Kidney (tissue), 13 donors: ENCODE measurements at regions not wholly inside any gene's neighbourhood (a gene's known extent, or its start where the extent isn't known, plus 50 kb on each side); places are given as distances from the start of the nearest gene placed in this dataset.

Experiments
- DNase-seq, 5 donors: peaks; one replicate each; pipeline ENCODE4 v3.0.0-alpha.2; 2013 to 2020
- FAIRE-seq: peaks from 2 replicates; lab custom pipeline; 2012; peaks lifted over from hg19 to GRCh38; lab: Jason Lieb, UNC
- H3K27ac ChIP-seq, 2 donors: one replicate each; pipeline ENCODE4 v1.7.0; 2013; ENCODE audit warnings: low read depth in 2 of 2, low read length in 2 of 2, inconsistent platforms in 1 of 2
- H3K27me3 ChIP-seq: one replicate; pipeline ENCODE4 v1.7.1; 2013; ENCODE audit warnings: low read length, inconsistent platforms; ENCODE audit not compliant: control insufficient read depth, insufficient read depth
- H3K36me3 ChIP-seq, 3 donors: one replicate each; pipeline versions ENCODE4 v1.7.0 to v1.7.1; 2013; ENCODE audit warnings: low read length in 3 of 3, control low read depth in 1 of 3, inconsistent platforms in 1 of 3; ENCODE audit not compliant: insufficient read depth in 3 of 3, control insufficient read depth in 2 of 3
- H3K4me1 ChIP-seq, 3 donors: one replicate each; pipeline versions ENCODE4 v1.7.0 to v1.7.1; 2013; ENCODE audit warnings: low read length in 3 of 3, inconsistent platforms in 1 of 3, low read depth in 1 of 3; ENCODE audit not compliant: control insufficient read depth in 2 of 3, insufficient read depth in 2 of 3
- H3K4me3 ChIP-seq, 3 donors: one replicate each; pipeline versions ENCODE4 v1.7.0 to v1.8.1; 2013; ENCODE audit warnings: low read length in 3 of 3, control low read depth in 1 of 3, inconsistent platforms in 1 of 3
- H3K9ac ChIP-seq, 3 donors: one replicate each; pipeline versions ENCODE4 v1.7.0 to v1.7.1; 2013; ENCODE audit warnings: low read length in 3 of 3, control low read depth in 1 of 3, inconsistent platforms in 1 of 3
- H3K9me3 ChIP-seq, 3 donors: one replicate each; pipeline versions ENCODE4 v1.7.0 to v1.7.1; 2013; ENCODE audit warnings: low read length in 3 of 3, control low read depth in 1 of 3, inconsistent platforms in 1 of 3; ENCODE audit not compliant: control insufficient read depth in 2 of 3, insufficient read depth in 1 of 3
- intact Hi-C: fragments of 100-400 bp; cut with DNase I; formaldehyde crosslinking; loops from one replicate; pipeline ENCODE4 v1.11.1; 2022
- TF ChIP-seq, protein P1 (sequence below): IDR thresholded peaks from 3 replicates; pipeline ENCODE4 v1.5.1; 2012; ENCODE audit warnings: mild to moderate bottlenecking, moderate library complexity, borderline replicate concordance; ENCODE audit not compliant: insufficient read depth; ENCODE audit errors: extremely low read depth
- donor health status: control.
- donor health status: control.
- donor health status: control.
- donor health status: control.
- donor health status: control.
- donor health status: DM: yes; HTN: yes; CAD: no.
- donor health status: Normal renal cell carcinoma (clear cell type).

DNA sequence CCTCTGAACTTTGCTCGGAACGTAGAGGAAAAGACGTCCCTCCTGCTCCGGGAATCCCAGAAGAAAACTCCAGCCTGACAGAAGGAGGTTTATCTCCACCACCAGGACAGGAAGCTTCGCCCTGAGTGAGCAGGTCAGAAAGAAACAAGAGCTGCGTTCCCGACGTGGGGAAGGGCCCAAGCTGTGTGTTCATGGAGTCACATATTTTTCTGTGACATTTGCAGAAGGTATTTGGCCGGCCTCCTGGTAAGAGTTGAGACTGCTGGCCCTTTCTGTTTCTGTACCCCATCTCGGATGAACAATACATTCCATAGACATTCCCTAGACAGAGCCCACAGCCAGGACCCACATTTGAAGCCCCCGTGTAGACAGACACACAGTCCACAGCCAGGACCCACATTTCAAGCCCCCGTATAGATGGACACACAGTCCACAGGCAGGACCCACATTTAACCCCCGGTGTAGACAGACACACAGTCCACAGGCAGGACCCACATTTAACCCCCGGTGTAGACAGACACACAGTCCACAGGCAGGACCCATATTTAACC, 230.8 kb downstream of the SHOX start:
- Histone ChIP-seq H3K27me3 (no peaks in the 10 kb centered on the region), H3K4me1 (no peaks in the 10 kb centered on the region), H3K36me3 (no peaks in the 10 kb centered on the region), H3K9me3 (peaks cover 0 to 5% (median 0%) of the 10 kb centered on the region in 3 donors), H3K4me3 (no peak overlapping the region), H3K9ac (no peak overlapping the region), H3K27ac (no peak overlapping the region)
- TF ChIP-seq, protein P1, sequence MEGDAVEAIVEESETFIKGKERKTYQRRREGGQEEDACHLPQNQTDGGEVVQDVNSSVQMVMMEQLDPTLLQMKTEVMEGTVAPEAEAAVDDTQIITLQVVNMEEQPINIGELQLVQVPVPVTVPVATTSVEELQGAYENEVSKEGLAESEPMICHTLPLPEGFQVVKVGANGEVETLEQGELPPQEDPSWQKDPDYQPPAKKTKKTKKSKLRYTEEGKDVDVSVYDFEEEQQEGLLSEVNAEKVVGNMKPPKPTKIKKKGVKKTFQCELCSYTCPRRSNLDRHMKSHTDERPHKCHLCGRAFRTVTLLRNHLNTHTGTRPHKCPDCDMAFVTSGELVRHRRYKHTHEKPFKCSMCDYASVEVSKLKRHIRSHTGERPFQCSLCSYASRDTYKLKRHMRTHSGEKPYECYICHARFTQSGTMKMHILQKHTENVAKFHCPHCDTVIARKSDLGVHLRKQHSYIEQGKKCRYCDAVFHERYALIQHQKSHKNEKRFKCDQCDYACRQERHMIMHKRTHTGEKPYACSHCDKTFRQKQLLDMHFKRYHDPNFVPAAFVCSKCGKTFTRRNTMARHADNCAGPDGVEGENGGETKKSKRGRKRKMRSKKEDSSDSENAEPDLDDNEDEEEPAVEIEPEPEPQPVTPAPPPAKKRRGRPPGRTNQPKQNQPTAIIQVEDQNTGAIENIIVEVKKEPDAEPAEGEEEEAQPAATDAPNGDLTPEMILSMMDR, result no peak
- no peak for DNase-seq
- intact Hi-C loops, result no loop called here
- FAIRE-seq, result no peak

DNA sequence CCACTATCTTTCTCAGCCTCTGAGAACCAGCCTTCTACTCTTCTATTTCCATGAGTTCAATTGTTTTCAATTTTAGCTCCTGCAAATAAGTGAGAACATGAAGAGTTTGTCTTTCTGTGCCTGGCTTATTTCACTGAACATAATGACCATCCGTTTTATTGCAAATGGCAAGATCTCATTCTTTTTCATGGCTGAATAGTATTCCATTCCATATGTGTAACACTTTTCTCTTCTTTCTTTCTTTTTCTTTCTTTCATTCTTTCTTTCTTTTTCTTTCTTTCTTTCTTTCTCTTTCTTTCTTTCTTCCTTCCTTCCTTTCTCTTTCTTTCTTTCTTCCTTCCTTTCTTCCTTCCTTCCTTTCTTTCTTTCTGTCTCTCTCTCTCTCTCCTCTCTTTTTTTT, 228.7 kb downstream of the SHOX start:
- intact Hi-C loops, result no loop called here
- Histone ChIP-seq H3K27me3 (no peaks in the 10 kb centered on the region), H3K4me1 (no peaks in the 10 kb centered on the region), H3K4me3 (no peak overlapping the region), H3K9me3 (no peaks in the 10 kb centered on the region), H3K36me3 (no peaks in the 10 kb centered on the region), H3K27ac (no peak overlapping the region), H3K9ac (no peak overlapping the region)
- DNase-seq, result no peak
- FAIRE-seq, result no peak
- TF ChIP-seq, protein P1, result no peak

DNA sequence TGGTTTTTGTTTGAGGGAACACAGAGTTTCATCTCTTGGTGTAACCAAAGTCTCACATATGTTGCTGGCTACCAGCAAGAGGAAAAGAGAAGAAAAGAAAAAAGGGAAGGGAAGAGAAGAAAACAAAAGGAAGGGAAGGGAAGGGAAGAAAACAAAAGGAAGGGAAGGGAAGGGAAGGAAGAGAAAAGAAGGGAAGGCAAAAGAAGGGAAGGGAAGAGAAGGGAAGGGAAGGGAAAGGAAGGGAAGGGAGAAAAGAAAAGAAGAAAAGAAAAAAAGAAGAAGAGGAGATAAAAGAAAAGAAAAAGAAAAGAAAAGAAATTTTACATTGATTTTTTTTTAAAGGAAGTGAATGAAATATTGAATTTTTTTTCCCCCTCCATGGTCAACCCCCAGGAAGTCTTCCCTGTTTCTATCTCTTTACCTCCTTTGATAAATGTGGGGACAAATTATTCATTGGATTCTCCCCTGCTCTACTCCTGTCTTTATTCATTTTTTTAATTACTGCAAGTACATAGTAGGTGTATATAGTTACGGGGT, 228.0 kb downstream of the SHOX start:
- H3K36me3 ChIP-seq, result no peaks in the 10 kb centered on the region
- no peak for DNase-seq
- H3K4me1 ChIP-seq, result no peaks in the 10 kb centered on the region
- no peak overlapping the region for H3K4me3 ChIP-seq
- no peak overlapping the region for H3K27ac ChIP-seq
- FAIRE-seq, result no peak
- H3K27me3 ChIP-seq, result no peaks in the 10 kb centered on the region
- no peaks in the 10 kb centered on the region for H3K9me3 ChIP-seq
- TF ChIP-seq, protein P1, result no peak
- intact Hi-C loops, result no loop called here
- no peak overlapping the region for H3K9ac ChIP-seq

DNA sequence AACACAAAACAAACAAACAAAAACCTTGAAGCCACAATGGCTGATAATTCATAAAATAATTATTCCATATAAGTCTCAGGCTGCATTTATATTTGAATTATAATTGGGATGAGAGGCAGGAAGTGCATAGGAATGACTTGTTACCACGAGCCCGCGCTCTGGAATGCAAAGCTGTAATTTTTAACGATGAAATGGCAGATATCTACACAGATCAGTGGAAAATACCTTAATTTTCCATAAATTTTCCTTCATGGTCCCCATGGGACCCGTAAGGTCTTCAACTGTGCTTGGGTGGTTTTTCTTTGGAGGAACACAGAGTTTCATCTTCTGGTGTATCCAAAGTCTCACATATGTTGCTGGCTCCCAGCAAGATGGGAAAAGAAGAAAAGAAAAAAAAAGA, 226.8 kb downstream of the SHOX start:
- no peaks in the 10 kb centered on the region for H3K36me3 ChIP-seq
- FAIRE-seq, result no peak
- no peaks in the 10 kb centered on the region for H3K27me3 ChIP-seq
- no peaks in the 10 kb centered on the region for H3K9me3 ChIP-seq
- intact Hi-C loops, result no loop called here
- H3K4me1 ChIP-seq, result no peaks in the 10 kb centered on the region
- TF ChIP-seq, protein P1, result no peak
- no peak overlapping the region for H3K4me3 ChIP-seq
- no peak overlapping the region for H3K27ac ChIP-seq
- H3K9ac ChIP-seq, result no peak overlapping the region
- DNase-seq, result no peak
